Urinary bladder (tissue), 3 donors: ENCODE measurements at regions not wholly inside any gene's neighbourhood (a gene's known extent, or its start where the extent isn't known, plus 50 kb on each side); places are given as distances from the start of the nearest gene placed in this dataset.

Experiments
- DNase-seq: peaks from one replicate; pipeline ENCODE4 v3.0.0-alpha.2; 2015; ENCODE audit errors: extremely low spot score
- H3K27ac ChIP-seq: one replicate; pipeline ENCODE4 v1.5.1; 2013; ENCODE audit warnings: low read depth, mild to moderate bottlenecking, moderate library complexity
- H3K36me3 ChIP-seq: one replicate; pipeline ENCODE4 v1.6.1; 2013; ENCODE audit warnings: mild to moderate bottlenecking, moderate library complexity; ENCODE audit not compliant: insufficient read depth
- H3K4me1 ChIP-seq: one replicate; pipeline ENCODE4 v1.6.1; 2013; ENCODE audit warnings: mild to moderate bottlenecking, moderate library complexity; ENCODE audit not compliant: insufficient read depth
- H3K4me3 ChIP-seq: one replicate; pipeline ENCODE4 v1.5.1; 2013; ENCODE audit warnings: low read depth, low read length
- WGBS: extraction: QIAGEN DNeasy Blood & Tissue Kit; methylation state at CpG from one replicate; pipeline ENCODE4 v1.1.7; 2013; 5-methylcytosine and 5-hydroxymethylcytosine counted together
- donor health status: healthy with polysubstance abuse.
- donor health status: healthy.

DNA sequence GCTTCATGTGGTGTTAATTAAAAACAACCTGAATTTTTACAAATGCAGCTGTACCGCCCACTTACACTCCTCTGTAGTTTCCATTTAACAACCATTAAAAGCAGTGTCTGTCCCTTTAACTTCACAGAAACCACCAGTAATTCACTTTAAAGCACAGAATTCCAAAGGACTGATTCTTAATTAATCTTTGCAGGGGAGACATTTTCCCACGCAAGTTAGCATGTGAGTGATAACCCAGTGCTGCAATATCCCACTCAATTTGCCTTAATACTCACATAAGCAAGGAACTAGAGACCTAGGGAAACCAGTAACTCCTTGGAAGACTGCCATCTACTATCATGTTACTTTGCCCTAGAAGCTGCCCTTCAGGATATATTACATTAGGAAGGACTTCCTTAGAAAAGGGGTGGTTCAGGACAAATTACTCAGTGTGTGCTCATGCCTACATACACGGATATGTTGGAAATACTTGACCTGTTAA lies 102.3 kb downstream of the OSR1 start:
- Histone ChIP-seq H3K36me3 (no peaks in the 10 kb centered on the region), H3K4me1 (no peaks in the 10 kb centered on the region), H3K4me3 (no peak overlapping the region), H3K27ac (no peak overlapping the region)
- 83% methylated on average over 3 of the region's 3 CpGs for WGBS
- no peak for DNase-seq

DNA sequence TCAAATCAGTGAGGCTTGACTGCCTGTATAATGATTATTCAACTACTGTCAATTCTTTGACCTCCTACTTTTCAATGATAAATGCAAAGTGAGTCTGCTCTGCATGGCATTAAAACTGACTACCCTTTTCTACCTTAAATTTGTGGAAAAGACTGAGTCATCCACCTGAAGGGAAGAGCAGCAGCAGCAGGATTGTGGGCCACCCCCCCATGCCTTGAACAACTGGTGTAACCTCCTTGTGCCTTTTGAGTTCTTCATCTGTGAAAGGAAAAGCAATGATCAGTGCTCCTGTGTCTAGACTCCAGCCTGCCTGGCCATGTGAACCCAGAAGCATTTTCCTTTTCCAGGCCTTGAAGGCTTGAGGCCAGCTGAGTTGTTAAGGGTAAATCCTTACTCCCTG lies 102.9 kb downstream of the OSR1 start:
- Histone ChIP-seq H3K27ac (no peak overlapping the region), H3K4me3 (no peak overlapping the region), H3K4me1 (no peaks in the 10 kb centered on the region), H3K36me3 (no peaks in the 10 kb centered on the region)
- DNase-seq, result no peak

DNA sequence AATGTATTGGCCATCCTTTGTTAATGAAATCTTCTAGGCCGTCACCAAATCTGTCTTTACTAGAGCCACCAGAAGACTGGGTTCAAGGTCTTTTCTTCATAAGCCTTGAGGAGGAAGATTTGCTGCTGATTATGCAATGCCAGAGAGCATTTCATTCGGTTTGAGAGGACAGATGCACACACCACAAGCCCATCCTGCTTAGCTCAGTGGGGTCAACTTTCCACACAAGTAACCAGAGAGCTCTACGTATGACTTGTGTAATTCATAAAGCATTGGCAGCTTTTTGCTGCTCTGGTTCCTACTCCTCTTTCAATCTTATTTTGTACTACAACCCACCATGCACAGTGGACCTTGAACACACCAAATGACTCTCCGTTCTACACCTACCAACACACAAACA lies 106.9 kb downstream of the OSR1 start:
- H3K36me3 ChIP-seq, result no peaks in the 10 kb centered on the region
- H3K4me3 ChIP-seq, result no peak overlapping the region
- DNase-seq, result no peak
- 89% methylated on average over 4 of the region's 4 CpGs for WGBS
- no peaks in the 10 kb centered on the region for H3K4me1 ChIP-seq
- H3K27ac ChIP-seq, result no peak overlapping the region

DNA sequence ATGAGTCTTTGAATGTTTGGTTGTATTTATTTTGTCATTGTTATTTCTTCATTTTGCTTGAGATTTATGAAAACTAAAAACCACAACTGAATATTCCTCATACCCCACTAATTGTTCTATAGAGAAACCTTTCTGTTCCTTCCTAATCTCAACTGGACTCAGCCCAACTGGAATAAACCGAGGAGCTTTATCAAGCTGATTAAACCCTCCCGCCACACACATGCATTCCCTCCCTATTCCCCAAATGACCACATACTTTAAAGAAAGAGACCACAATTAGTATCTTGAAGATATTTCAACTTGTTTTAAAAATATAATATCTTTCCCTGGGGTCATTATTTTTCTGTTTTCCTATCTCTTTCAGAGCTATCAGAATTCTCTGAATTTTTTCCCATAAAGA lies 107.5 kb downstream of the OSR1 start:
- Histone ChIP-seq H3K4me3 (no peak overlapping the region), H3K4me1 (no peaks in the 10 kb centered on the region), H3K27ac (no peak overlapping the region), H3K36me3 (no peaks in the 10 kb centered on the region)
- 64% methylated on average over 2 of the region's 2 CpGs for WGBS
- no peak for DNase-seq

DNA sequence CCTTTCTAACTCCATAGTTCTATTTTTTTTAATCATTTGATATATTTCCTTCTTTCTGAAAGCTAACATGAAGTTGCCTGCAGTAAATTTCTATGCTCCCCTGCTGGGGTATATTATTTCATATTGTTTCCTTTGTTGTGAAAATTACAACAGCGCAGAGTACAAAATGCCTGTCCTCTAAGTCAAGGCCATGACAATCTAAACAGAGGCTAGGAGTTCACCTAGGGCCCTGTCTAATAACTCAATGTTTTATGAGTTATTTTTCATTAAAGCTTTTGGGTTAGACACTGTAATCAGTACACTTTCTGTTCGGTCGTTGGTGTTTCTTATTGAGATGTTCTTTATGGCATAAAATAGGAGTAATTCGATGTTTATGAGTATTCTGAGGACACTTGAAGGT lies 111.2 kb downstream of the OSR1 start:
- H3K36me3 ChIP-seq, result no peaks in the 10 kb centered on the region
- no peak for DNase-seq
- H3K4me1 ChIP-seq, result no peaks in the 10 kb centered on the region
- 74% methylated on average over 4 of the region's 4 CpGs for WGBS
- no peak overlapping the region for H3K4me3 ChIP-seq
- H3K27ac ChIP-seq, result no peak overlapping the region

DNA sequence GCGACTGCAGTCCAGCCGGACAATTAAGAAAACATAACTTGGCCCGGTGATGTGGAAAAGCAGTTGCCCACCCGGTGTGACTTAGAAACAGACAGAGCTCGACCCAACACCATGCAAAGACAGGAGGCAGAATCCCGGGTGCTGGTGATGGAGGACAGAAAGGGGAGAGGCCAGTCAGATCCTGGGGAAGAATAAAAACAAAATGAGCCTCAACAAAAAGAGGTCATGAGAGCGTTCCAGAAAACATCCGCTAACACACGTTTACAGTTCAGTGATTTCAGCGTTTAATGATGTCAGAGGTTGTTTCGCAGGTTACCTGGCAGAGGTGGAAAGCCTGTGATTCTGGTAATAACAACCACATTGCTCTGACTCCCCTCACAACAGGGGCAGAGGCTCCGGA lies 111.9 kb downstream of the OSR1 start:
- H3K4me1 ChIP-seq, result no peaks in the 10 kb centered on the region
- H3K4me3 ChIP-seq, result no peak overlapping the region
- H3K36me3 ChIP-seq, result no peaks in the 10 kb centered on the region
- DNase-seq, result no peak
- WGBS, result 72% methylated on average over 12 of the region's 12 CpGs
- H3K27ac ChIP-seq, result no peak overlapping the region

DNA sequence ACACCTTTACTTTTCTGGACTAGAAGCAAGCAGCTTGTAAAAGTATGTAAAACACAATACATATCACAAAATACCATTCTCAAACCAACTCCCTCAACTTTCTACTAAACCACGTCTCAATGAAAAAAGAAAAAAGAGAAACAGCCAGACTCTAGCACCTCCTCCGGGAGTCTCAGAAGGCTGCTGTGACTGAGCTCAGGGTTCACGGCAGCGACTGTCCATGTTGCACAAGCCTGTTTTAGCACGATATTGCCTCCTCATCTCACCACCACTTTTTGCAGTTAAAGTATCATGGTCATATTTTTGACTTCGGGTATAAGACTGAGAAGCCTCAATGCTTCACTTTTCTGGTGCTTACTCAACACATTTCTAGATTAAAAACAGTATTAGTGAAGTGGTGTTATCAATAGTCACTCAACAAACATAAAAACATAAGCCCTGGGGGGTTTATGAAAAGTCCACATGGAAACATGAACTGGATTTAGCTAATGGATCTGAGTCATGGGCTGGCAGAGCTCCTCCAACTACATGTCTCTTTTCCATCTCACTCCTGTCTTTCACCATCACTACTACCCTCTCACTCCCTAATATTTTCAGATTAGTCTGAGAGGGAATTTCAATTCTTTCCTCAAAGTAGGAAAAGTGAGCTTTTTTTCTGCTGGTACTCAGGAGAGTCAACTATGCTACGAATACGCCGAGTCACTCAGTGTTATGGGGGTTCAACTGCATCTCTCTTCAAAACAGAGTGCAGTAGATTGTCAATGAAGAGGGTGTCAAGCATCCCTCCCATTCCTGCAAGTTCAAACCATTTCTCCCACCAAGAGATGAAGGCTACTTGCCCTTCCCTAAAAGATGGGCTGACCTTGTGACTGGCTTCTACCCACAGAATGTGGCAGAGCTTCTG lies 113.7 kb downstream of the OSR1 start:
- H3K36me3 ChIP-seq, result no peaks in the 10 kb centered on the region
- no peak overlapping the region for H3K27ac ChIP-seq
- DNase-seq, result no peak
- H3K4me1 ChIP-seq, result no peaks in the 10 kb centered on the region
- no peak overlapping the region for H3K4me3 ChIP-seq
- 83% methylated on average over 9 of the region's 9 CpGs for WGBS

DNA sequence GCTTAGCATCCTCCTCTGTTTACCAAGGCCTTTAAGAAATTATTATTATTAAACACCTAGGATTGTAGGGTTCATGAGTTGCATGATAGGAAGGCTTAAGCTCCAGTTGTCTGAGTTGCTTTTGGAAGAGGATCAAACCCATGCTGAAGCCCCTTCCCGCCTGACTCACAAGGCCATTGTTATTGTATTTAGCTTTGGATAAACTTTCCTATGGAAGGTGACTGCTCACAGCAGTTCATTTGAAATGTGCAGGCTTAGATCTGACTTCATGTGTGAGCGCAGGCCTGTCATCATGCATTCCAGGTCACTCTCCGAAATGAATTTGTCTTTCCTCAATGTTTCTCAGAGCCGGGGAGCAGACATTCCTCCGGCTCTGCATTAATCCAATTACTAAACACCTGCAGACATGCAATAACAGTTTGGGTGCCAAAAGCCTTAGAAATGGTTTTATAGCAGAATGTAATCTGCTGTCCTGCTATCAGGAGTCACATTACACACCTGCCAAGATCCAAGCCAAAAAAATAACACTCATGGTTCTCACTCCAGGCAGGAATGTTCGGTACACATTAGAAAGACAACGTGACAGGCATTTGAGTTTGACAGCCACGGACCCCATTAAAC lies 119.9 kb downstream of the OSR1 start:
- no peaks in the 10 kb centered on the region for H3K4me1 ChIP-seq
- H3K4me3 ChIP-seq, result no peak overlapping the region
- no peaks in the 10 kb centered on the region for H3K36me3 ChIP-seq
- WGBS, result 78% methylated on average over 8 of the region's 8 CpGs
- H3K27ac ChIP-seq, result no peak overlapping the region
- no peak for DNase-seq

DNA sequence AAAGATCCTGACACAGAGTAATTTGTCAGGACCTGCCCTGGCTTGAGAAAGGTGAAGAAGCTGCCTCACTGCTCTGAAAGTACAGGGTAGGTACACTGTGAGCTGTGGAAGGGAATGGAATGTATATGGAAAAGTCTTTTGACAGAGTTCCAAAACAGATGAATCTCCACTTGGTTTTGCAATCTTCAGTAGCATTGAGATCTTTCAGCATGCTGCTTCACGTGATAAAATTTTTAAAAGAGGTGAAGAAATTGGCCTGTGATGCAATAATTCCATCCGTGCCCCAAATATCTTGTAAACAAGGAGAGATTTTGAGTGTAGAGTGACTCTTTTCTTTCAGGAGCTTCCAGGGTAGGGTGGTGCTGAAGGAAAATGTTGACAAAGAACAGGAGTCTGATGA lies 123.1 kb downstream of the OSR1 start:
- WGBS, result 25% methylated on average over 2 of the region's 2 CpGs
- H3K27ac ChIP-seq, result no peak overlapping the region
- no peaks in the 10 kb centered on the region for H3K4me1 ChIP-seq
- DNase-seq, result no peak
- H3K36me3 ChIP-seq, result no peaks in the 10 kb centered on the region
- no peak overlapping the region for H3K4me3 ChIP-seq

DNA sequence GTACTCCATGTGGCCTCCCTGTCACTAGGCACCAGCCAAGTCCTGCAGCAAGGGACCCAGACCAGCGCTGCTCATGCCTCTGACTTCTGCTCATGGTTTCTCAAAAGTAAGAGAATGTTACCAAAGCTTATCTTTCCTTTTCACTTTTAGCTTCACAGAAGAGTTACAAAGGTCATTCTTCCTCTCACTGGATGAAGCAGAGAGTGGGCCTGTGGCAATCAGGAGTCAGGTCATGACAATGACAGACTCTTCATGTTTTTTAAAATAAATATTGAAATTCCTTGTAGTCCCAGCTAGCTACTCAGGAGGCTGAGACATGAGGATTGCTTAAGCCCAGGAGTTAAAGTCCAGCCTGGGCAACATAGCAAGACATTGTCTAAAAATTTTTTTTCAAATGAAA lies 126.1 kb downstream of the OSR1 start:
- no peaks in the 10 kb centered on the region for H3K4me1 ChIP-seq
- 97% methylated on average over 1 of the region's 1 CpG for WGBS
- H3K4me3 ChIP-seq, result no peak overlapping the region
- DNase-seq, result no peak
- no peak overlapping the region for H3K27ac ChIP-seq
- no peaks in the 10 kb centered on the region for H3K36me3 ChIP-seq

DNA sequence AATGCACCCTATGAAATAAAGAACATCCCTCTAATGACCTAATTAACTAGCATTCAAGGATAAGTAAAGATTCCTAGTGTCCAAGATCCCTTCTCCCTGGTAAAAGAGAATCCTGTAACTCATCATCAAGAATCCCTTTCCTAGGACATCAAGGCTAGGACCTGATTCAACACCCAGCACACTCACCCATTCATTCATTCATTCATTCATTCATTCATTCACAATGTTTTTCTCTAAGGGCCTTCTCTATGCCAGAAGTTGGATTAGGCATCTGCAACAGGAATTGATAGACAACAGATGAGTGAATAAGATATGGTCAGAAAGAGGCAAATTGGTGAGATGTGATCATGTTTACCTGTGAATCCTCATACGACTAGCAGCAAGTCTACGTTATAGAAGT lies 126.8 kb downstream of the OSR1 start:
- no peaks in the 10 kb centered on the region for H3K4me1 ChIP-seq
- H3K27ac ChIP-seq, result no peak overlapping the region
- no peak overlapping the region for H3K4me3 ChIP-seq
- H3K36me3 ChIP-seq, result no peaks in the 10 kb centered on the region
- 94% methylated on average over 2 of the region's 2 CpGs for WGBS
- no peak for DNase-seq

DNA sequence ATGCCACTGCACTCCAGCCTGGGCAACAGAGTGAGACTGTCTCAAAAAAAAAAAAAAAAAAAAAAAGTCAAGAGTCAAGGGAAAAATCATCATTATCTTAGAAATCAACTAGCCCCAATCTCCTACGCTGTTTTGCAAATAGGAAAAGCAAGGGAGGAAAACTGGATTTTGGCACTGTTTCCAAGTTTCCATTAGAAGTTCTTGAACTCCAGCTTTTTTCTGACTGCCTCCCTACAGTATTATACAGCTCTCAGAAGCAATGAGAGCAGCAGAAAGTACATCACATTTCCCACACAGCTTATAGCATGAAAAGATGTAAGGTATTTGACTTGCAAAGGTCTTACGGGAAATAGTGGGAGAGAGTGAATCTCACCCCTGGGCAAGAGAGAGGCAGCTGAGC lies 127.8 kb downstream of the OSR1 start:
- Histone ChIP-seq H3K4me3 (no peak overlapping the region), H3K27ac (no peak overlapping the region), H3K4me1 (no peaks in the 10 kb centered on the region), H3K36me3 (no peaks in the 10 kb centered on the region)
- 86% methylated on average over 2 of the region's 2 CpGs for WGBS
- no peak for DNase-seq

DNA sequence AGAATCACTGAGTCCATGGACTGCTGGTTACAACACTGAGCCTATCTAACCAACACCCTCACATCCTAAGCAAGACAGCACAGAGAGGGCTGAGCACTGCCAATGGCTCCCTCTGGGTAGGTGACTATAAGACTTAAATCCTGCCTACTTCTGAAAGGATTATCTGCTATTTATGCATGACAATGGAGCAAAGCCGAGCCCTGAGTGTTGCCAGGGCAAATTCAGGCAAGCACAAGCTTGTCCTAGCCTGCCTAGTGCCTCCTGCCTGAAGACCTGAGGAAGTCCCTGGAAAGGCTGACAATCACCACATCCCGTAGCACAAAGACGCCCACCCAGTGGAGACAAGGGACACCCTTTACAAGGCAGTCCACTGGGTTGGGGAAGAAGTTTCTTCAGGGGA lies 129.7 kb downstream of the OSR1 start:
- WGBS, result 78% methylated on average over 3 of the region's 3 CpGs
- Histone ChIP-seq H3K27ac (no peak overlapping the region), H3K36me3 (no peaks in the 10 kb centered on the region), H3K4me1 (no peaks in the 10 kb centered on the region), H3K4me3 (no peak overlapping the region)
- DNase-seq, result no peak

DNA sequence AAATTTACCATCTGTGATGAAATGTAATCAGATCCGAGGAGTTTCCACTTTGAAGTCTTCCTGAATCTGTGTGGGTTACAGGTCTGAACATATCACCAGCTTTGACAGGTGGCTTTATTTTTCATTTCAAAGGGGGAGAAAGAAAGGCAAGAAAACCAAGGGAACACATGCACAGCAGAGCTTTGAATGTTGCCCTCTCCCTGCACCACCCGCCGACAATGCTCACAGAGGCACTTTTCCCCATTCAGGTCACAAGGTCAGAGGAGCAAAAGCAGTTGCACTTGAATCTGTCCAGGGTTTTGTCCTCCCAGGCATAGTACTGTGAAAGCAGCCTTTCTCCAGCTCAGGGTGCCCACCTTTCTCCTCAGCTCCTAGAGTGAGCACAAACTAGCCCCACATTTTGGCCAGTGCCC lies 130.2 kb downstream of the OSR1 start:
- 74% methylated on average over 3 of the region's 3 CpGs for WGBS
- DNase-seq, result no peak
- no peaks in the 10 kb centered on the region for H3K36me3 ChIP-seq
- no peak overlapping the region for H3K4me3 ChIP-seq
- no peak overlapping the region for H3K27ac ChIP-seq
- H3K4me1 ChIP-seq, result no peaks in the 10 kb centered on the region
